ENCODE measurements at regions not wholly inside any gene's neighbourhood (a gene's known extent, or its start where the extent isn't known, plus 50 kb on each side); places are given as distances from the start of the nearest gene placed in this dataset.

GRCh38 chr1:30627994-30628393, 95.4 kb downstream of the MATN1 start (continued):
- TF ChIP-seq, protein P1, sequence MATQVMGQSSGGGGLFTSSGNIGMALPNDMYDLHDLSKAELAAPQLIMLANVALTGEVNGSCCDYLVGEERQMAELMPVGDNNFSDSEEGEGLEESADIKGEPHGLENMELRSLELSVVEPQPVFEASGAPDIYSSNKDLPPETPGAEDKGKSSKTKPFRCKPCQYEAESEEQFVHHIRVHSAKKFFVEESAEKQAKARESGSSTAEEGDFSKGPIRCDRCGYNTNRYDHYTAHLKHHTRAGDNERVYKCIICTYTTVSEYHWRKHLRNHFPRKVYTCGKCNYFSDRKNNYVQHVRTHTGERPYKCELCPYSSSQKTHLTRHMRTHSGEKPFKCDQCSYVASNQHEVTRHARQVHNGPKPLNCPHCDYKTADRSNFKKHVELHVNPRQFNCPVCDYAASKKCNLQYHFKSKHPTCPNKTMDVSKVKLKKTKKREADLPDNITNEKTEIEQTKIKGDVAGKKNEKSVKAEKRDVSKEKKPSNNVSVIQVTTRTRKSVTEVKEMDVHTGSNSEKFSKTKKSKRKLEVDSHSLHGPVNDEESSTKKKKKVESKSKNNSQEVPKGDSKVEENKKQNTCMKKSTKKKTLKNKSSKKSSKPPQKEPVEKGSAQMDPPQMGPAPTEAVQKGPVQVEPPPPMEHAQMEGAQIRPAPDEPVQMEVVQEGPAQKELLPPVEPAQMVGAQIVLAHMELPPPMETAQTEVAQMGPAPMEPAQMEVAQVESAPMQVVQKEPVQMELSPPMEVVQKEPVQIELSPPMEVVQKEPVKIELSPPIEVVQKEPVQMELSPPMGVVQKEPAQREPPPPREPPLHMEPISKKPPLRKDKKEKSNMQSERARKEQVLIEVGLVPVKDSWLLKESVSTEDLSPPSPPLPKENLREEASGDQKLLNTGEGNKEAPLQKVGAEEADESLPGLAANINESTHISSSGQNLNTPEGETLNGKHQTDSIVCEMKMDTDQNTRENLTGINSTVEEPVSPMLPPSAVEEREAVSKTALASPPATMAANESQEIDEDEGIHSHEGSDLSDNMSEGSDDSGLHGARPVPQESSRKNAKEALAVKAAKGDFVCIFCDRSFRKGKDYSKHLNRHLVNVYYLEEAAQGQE (IDR thresholded peaks at IDR 0.05): no peak
- TF ChIP-seq SP1 (IDR thresholded peaks at IDR 0.05) (no peak), YY1 (IDR thresholded peaks at IDR 0.05) (no peak), RAD21 (IDR thresholded peaks at IDR 0.05) (no peak), GABPA (IDR thresholded peaks at IDR 0.05 in 1 of 2, conservative IDR thresholded peaks at IDR 0.05 in 1 of 2) (no peak), HNF4G (IDR thresholded peaks at IDR 0.05) (no peak), FOXA1 (IDR thresholded peaks at IDR 0.05) (no peak), EGR1 (IDR thresholded peaks at IDR 0.05; ENCODE audit: low read depth in 2 of 2) (no peak)
- TF ChIP-seq, protein P2, sequence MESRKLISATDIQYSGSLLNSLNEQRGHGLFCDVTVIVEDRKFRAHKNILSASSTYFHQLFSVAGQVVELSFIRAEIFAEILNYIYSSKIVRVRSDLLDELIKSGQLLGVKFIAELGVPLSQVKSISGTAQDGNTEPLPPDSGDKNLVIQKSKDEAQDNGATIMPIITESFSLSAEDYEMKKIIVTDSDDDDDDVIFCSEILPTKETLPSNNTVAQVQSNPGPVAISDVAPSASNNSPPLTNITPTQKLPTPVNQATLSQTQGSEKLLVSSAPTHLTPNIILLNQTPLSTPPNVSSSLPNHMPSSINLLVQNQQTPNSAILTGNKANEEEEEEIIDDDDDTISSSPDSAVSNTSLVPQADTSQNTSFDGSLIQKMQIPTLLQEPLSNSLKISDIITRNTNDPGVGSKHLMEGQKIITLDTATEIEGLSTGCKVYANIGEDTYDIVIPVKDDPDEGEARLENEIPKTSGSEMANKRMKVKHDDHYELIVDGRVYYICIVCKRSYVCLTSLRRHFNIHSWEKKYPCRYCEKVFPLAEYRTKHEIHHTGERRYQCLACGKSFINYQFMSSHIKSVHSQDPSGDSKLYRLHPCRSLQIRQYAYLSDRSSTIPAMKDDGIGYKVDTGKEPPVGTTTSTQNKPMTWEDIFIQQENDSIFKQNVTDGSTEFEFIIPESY (IDR thresholded peaks at IDR 0.05): no peak

DNA sequence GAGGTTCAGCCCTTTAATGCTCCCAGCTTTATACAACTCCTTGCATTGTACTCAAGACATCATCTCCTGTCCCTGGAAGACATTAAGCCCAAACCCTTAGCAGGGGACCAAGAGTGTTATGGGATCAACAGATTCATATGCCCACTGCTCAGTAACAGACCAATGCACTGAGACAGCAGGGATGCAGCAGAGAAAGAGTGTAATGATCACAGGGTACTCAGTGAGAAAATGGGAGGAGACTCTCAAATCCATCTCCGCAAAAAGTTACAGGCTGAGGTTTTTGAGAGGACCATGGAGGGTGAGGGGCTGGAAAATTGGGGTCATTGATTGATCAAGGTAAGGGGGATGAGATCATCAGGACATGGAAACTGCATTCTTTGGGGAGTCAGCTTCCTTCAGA, 96.2 kb downstream of the MATN1 start:
- TF ChIP-seq RXRA (IDR thresholded peaks at IDR 0.05): no peak
- TF ChIP-seq HNF4A (conservative IDR thresholded peaks at IDR 0.05): no peak
- TF ChIP-seq RAD21 (IDR thresholded peaks at IDR 0.05): no peak
- TF ChIP-seq GABPA (IDR thresholded peaks at IDR 0.05 in 1 of 2, conservative IDR thresholded peaks at IDR 0.05 in 1 of 2): no peak
- TF ChIP-seq, protein P3, sequence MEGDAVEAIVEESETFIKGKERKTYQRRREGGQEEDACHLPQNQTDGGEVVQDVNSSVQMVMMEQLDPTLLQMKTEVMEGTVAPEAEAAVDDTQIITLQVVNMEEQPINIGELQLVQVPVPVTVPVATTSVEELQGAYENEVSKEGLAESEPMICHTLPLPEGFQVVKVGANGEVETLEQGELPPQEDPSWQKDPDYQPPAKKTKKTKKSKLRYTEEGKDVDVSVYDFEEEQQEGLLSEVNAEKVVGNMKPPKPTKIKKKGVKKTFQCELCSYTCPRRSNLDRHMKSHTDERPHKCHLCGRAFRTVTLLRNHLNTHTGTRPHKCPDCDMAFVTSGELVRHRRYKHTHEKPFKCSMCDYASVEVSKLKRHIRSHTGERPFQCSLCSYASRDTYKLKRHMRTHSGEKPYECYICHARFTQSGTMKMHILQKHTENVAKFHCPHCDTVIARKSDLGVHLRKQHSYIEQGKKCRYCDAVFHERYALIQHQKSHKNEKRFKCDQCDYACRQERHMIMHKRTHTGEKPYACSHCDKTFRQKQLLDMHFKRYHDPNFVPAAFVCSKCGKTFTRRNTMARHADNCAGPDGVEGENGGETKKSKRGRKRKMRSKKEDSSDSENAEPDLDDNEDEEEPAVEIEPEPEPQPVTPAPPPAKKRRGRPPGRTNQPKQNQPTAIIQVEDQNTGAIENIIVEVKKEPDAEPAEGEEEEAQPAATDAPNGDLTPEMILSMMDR (IDR thresholded peaks at IDR 0.05; ENCODE audit: low read depth, low read length, missing input control): no peak
- TF ChIP-seq EGR1 (IDR thresholded peaks at IDR 0.05; ENCODE audit: low read depth in 2 of 2): no peak
- no peak for TF ChIP-seq FOXA1 (IDR thresholded peaks at IDR 0.05)
- WGBS: 85% methylated on average over 1 of the region's 1 CpG

GRCh38 chr1:30623431-30623830, 100.0 kb downstream of the MATN1 start:
- Histone ChIP-seq H3K27ac (ENCODE audit: low read depth in 1 of 2, low read length in 2 of 2) (no peak overlapping the region), H3K27me3 (ENCODE audit: control insufficient read depth in 4 of 4, insufficient read depth in 4 of 4, low read length in 3 of 4) (no peaks in the 10 kb centered on the region), H3K9me3 (ENCODE audit: control insufficient read depth in 4 of 4, low read length in 3 of 4) (peaks cover 2 to 12% (median 9%) of the 10 kb centered on the region in 4 donors), H3K9ac (ENCODE audit: low read depth in 1 of 2, low read length in 2 of 2) (no peak overlapping the region), H3K36me3 (ENCODE audit: control insufficient read depth in 4 of 4, insufficient read depth in 3 of 4, low read depth in 1 of 4, low read length in 3 of 4) (no peaks in the 10 kb centered on the region), H3K4me3 (ENCODE audit: low read depth in 1 of 3, low read length in 3 of 3) (no peak overlapping the region), H3K4me1 (ENCODE audit: control insufficient read depth in 4 of 4, insufficient read depth in 4 of 4, low read length in 3 of 4) (no peaks in the 10 kb centered on the region)
- TF ChIP-seq FOXA1 (IDR thresholded peaks at IDR 0.05) (no peak), ATF3 (IDR thresholded peaks at IDR 0.05) (no peak), EGR1 (IDR thresholded peaks at IDR 0.05; ENCODE audit: low read depth in 2 of 2) (no peak), HNF4A (conservative IDR thresholded peaks at IDR 0.05) (no peak), RAD21 (IDR thresholded peaks at IDR 0.05) (no peak)
- no peak for DNase-seq (ENCODE audit: low spot score)
- 97% methylated on average over 1 of the region's 1 CpG for WGBS

More for the DNA sequence above, 96.2 kb downstream of the MATN1 start:
- Histone ChIP-seq H3K4me1 (ENCODE audit: control insufficient read depth in 4 of 4, insufficient read depth in 4 of 4, low read length in 3 of 4) (no peaks in the 10 kb centered on the region), H3K4me3 (ENCODE audit: low read depth in 1 of 3, low read length in 3 of 3) (no peak overlapping the region), H3K9me3 (ENCODE audit: control insufficient read depth in 4 of 4, low read length in 3 of 4) (peaks cover 0 to 11% (median 9%) of the 10 kb centered on the region in 4 donors), H3K36me3 (ENCODE audit: control insufficient read depth in 4 of 4, insufficient read depth in 3 of 4, low read depth in 1 of 4, low read length in 3 of 4) (no peaks in the 10 kb centered on the region), H3K27ac (ENCODE audit: low read depth in 1 of 2, low read length in 2 of 2) (no peak overlapping the region), H3K9ac (ENCODE audit: low read depth in 1 of 2, low read length in 2 of 2) (no peak overlapping the region), H3K27me3 (ENCODE audit: control insufficient read depth in 4 of 4, insufficient read depth in 4 of 4, low read length in 3 of 4) (no peaks in the 10 kb centered on the region)
- no peak for DNase-seq (ENCODE audit: low spot score)
